ENCODE measurements at regions not wholly inside any gene's neighbourhood (a gene's known extent, or its start where the extent isn't known, plus 50 kb on each side); places are given as distances from the start of the nearest gene placed in this dataset.

- H3K4me1 ChIP-seq (ENCODE audit: insufficient read depth), result no peaks in the 10 kb centered on the region; the same call in 1 of the 2 replicates
- no peaks in the 10 kb centered on the region for H3F3A ChIP-seq (replicated peaks; ENCODE audit: low read depth)
- Mint-ChIP-seq H3K27ac (no peak overlapping the region), H3K27me3 (ENCODE audit: insufficient read depth, low read depth, poor library complexity) (no peaks in the 10 kb centered on the region), H3K36me3 (ENCODE audit: low read depth) (peaks cover 22% of the 10 kb centered on the region), H3K4me1 (peaks cover 12% of the 10 kb centered on the region; the same call in 2 of the 3 replicates), H3K4me3 (no peak overlapping the region), H3K9me3 (peaks cover 29% of the 10 kb centered on the region)
- ATAC-seq (no peak), DNase-seq (ENCODE audit: low spot score) (no peak)
- no peaks in the 10 kb centered on the region for H3K79me2 ChIP-seq (replicated peaks; ENCODE audit: insufficient read depth)
- H3K27me3 ChIP-seq (ENCODE audit: insufficient read depth), result no peaks in the 10 kb centered on the region
- no peaks in the 10 kb centered on the region for H3K36me3 ChIP-seq (ENCODE audit: insufficient read depth)
- H2AFZ ChIP-seq, result no peak overlapping the region
- H4K20me1 ChIP-seq (replicated peaks; ENCODE audit: insufficient read depth), result no peaks in the 10 kb centered on the region
- no peak overlapping the region for H3K27ac ChIP-seq (ENCODE audit: low read depth)
- H3K4me2 ChIP-seq, result no peak overlapping the region
- H3K4me3 ChIP-seq, result no peak overlapping the region
- no peaks in the 10 kb centered on the region; the same call in 1 of the 2 replicates for H3K9me2 ChIP-seq (ENCODE audit: insufficient read depth)
- no peak for TF ChIP-seq CTCF (conservative IDR thresholded peaks at IDR 0.05; ENCODE audit: low read depth in 2 of 2)
- no peak for TF ChIP-seq ETS1 (IDR thresholded peaks at IDR 0.05)
- TF ChIP-seq, protein P1, sequence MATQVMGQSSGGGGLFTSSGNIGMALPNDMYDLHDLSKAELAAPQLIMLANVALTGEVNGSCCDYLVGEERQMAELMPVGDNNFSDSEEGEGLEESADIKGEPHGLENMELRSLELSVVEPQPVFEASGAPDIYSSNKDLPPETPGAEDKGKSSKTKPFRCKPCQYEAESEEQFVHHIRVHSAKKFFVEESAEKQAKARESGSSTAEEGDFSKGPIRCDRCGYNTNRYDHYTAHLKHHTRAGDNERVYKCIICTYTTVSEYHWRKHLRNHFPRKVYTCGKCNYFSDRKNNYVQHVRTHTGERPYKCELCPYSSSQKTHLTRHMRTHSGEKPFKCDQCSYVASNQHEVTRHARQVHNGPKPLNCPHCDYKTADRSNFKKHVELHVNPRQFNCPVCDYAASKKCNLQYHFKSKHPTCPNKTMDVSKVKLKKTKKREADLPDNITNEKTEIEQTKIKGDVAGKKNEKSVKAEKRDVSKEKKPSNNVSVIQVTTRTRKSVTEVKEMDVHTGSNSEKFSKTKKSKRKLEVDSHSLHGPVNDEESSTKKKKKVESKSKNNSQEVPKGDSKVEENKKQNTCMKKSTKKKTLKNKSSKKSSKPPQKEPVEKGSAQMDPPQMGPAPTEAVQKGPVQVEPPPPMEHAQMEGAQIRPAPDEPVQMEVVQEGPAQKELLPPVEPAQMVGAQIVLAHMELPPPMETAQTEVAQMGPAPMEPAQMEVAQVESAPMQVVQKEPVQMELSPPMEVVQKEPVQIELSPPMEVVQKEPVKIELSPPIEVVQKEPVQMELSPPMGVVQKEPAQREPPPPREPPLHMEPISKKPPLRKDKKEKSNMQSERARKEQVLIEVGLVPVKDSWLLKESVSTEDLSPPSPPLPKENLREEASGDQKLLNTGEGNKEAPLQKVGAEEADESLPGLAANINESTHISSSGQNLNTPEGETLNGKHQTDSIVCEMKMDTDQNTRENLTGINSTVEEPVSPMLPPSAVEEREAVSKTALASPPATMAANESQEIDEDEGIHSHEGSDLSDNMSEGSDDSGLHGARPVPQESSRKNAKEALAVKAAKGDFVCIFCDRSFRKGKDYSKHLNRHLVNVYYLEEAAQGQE (IDR thresholded peaks at IDR 0.05; ENCODE audit: unreplicated experiment), result no peak
- no peak for TF ChIP-seq EZH2phosphoT487 (IDR thresholded peaks at IDR 0.05; ENCODE audit: unreplicated experiment)
- no peak for TF ChIP-seq EZH2 (IDR thresholded peaks at IDR 0.05; ENCODE audit: low read depth, unreplicated experiment)
Observed at GRCh38 chr2:145905371-145905770, 1385.5 kb upstream of the ZEB2 start.

DNA sequence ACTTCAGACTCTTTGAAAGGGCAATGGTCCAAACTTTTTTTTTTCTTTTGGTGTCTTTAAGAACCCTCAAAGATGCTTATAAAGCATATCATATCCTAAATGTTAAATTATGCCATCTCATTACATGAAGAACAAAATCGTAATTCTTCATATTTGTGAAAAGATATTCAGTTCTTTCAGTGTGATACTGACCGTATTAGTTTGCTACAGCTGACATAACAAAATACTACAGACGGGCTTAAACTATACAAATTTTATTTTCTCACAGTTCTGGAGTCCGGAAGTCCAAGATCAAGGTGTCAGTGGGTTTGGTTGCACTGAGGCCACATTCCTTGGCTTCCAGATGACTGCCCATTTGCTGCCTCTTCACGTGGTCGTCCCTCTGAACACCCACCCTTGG, 1377.2 kb upstream of the ZEB2 start:
- no peak overlapping the region for H3K4me3 ChIP-seq
- H3K4me1 ChIP-seq (ENCODE audit: insufficient read depth), result no peaks in the 10 kb centered on the region
- Mint-ChIP-seq H3K27me3 (ENCODE audit: insufficient read depth, low read depth, poor library complexity) (no peaks in the 10 kb centered on the region), H3K4me1 (no peaks in the 10 kb centered on the region), H3K36me3 (ENCODE audit: low read depth) (peaks cover 8% of the 10 kb centered on the region), H3K27ac (no peak overlapping the region), H3K4me3 (no peak overlapping the region), H3K9me3 (peaks cover 19% of the 10 kb centered on the region)
- 0 out of 2 replicates have a peak overlapping the region, but pooled peaks have one; percentile 28 for H2AFZ ChIP-seq
- H3K4me2 ChIP-seq, result no peak overlapping the region
- H3K27ac ChIP-seq (ENCODE audit: low read depth), result no peak overlapping the region
- H3K27me3 ChIP-seq (ENCODE audit: insufficient read depth), result no peaks in the 10 kb centered on the region
- H3F3A ChIP-seq (replicated peaks; ENCODE audit: low read depth), result no peaks in the 10 kb centered on the region
- no peaks in the 10 kb centered on the region for H3K9me2 ChIP-seq (ENCODE audit: insufficient read depth)
- ATAC-seq, result no peak
- no peaks in the 10 kb centered on the region for H3K79me2 ChIP-seq (replicated peaks; ENCODE audit: insufficient read depth)
- no peaks in the 10 kb centered on the region for H4K20me1 ChIP-seq (replicated peaks; ENCODE audit: insufficient read depth)
- no peaks in the 10 kb centered on the region for H3K36me3 ChIP-seq (ENCODE audit: insufficient read depth)
- no peak for DNase-seq (ENCODE audit: low spot score)
- TF ChIP-seq JUNB (IDR thresholded peaks at IDR 0.05; ENCODE audit: unreplicated experiment) (no peak), CTCF (conservative IDR thresholded peaks at IDR 0.05; ENCODE audit: low read depth in 2 of 2) (no peak)

Measured in GM23338 (cell line).